ENCODE measurements at regions not wholly inside any gene's neighbourhood (a gene's known extent, or its start where the extent isn't known, plus 50 kb on each side); places are given as distances from the start of the nearest gene placed in this dataset.

GRCh38 chr5:93010037-93010436, 571.0 kb downstream of the NR2F1-AS1 start:
- Histone ChIP-seq H3K9me2 (ENCODE audit: insufficient read depth) (no peaks in the 10 kb centered on the region), H4K20me1 (replicated peaks; ENCODE audit: insufficient read depth) (no peaks in the 10 kb centered on the region), H3F3A (replicated peaks; ENCODE audit: low read depth) (no peaks in the 10 kb centered on the region), H3K4me3 (no peak overlapping the region), H2AFZ (no peak overlapping the region), H3K4me2 (no peak overlapping the region), H3K4me1 (ENCODE audit: insufficient read depth) (peaks cover 19% of the 10 kb centered on the region), H3K36me3 (ENCODE audit: insufficient read depth) (no peaks in the 10 kb centered on the region), H3K27me3 (ENCODE audit: insufficient read depth) (no peaks in the 10 kb centered on the region), H3K79me2 (replicated peaks; ENCODE audit: insufficient read depth) (no peaks in the 10 kb centered on the region), H3K27ac (ENCODE audit: low read depth) (no peak overlapping the region)
- peaks cover 5% of the 10 kb centered on the region; the same call in 2 of the 3 replicates for H3K9me3 Mint-ChIP-seq
- no peak for TF ChIP-seq CTCF (conservative IDR thresholded peaks at IDR 0.05; ENCODE audit: low read depth in 2 of 2)
- TF ChIP-seq JUNB (IDR thresholded peaks at IDR 0.05; ENCODE audit: unreplicated experiment): no peak
- no peak for TF ChIP-seq NANOG (IDR thresholded peaks at IDR 0.05; ENCODE audit: borderline replicate concordance)
- TF ChIP-seq EZH2phosphoT487 (IDR thresholded peaks at IDR 0.05; ENCODE audit: unreplicated experiment): no peak
- no peak for TF ChIP-seq STAT1 (IDR thresholded peaks at IDR 0.05; ENCODE audit: unreplicated experiment)
- TF ChIP-seq POLR2AphosphoS5 (IDR thresholded peaks at IDR 0.05; ENCODE audit: low read depth): no peak
- TF ChIP-seq, protein P1, sequence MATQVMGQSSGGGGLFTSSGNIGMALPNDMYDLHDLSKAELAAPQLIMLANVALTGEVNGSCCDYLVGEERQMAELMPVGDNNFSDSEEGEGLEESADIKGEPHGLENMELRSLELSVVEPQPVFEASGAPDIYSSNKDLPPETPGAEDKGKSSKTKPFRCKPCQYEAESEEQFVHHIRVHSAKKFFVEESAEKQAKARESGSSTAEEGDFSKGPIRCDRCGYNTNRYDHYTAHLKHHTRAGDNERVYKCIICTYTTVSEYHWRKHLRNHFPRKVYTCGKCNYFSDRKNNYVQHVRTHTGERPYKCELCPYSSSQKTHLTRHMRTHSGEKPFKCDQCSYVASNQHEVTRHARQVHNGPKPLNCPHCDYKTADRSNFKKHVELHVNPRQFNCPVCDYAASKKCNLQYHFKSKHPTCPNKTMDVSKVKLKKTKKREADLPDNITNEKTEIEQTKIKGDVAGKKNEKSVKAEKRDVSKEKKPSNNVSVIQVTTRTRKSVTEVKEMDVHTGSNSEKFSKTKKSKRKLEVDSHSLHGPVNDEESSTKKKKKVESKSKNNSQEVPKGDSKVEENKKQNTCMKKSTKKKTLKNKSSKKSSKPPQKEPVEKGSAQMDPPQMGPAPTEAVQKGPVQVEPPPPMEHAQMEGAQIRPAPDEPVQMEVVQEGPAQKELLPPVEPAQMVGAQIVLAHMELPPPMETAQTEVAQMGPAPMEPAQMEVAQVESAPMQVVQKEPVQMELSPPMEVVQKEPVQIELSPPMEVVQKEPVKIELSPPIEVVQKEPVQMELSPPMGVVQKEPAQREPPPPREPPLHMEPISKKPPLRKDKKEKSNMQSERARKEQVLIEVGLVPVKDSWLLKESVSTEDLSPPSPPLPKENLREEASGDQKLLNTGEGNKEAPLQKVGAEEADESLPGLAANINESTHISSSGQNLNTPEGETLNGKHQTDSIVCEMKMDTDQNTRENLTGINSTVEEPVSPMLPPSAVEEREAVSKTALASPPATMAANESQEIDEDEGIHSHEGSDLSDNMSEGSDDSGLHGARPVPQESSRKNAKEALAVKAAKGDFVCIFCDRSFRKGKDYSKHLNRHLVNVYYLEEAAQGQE (IDR thresholded peaks at IDR 0.05; ENCODE audit: unreplicated experiment): no peak
- TF ChIP-seq ZNF331 (CRISPR knock-in tag; IDR thresholded peaks at IDR 0.05; ENCODE audit: low read depth): no peak
- TF ChIP-seq ETS1 (IDR thresholded peaks at IDR 0.05): no peak
- no peak overlapping the region for H3K27ac Mint-ChIP-seq
- no peak overlapping the region for H3K4me3 Mint-ChIP-seq
- H3K36me3 Mint-ChIP-seq (ENCODE audit: low read depth): no peaks in the 10 kb centered on the region; the same call in 2 of the 3 replicates
- peaks cover 4% of the 10 kb centered on the region for H3K27me3 Mint-ChIP-seq (ENCODE audit: insufficient read depth, low read depth, poor library complexity)
- ATAC-seq: no peak
- H3K4me1 Mint-ChIP-seq: peaks cover 22% of the 10 kb centered on the region
- no peak for DNase-seq (ENCODE audit: low spot score)

Data from GM23338 (cell line).